PC-9 (cell line): ENCODE measurements at regions not wholly inside any gene's neighbourhood (a gene's known extent, or its start where the extent isn't known, plus 50 kb on each side); places are given as distances from the start of the nearest gene placed in this dataset.

Experiments used
- EZH2 ChIP-seq: fragments of 200-600 bp; sonication (generic); IDR thresholded peaks from 2 replicates; pipeline ENCODE4 v1.8.0; 2017; ENCODE audit warnings: antibody characterized with exemption, low read depth
- TF ChIP-seq, protein P1 (sequence below): fragments of 200-600 bp; sonication (generic); conservative IDR thresholded peaks from 2 replicates; pipeline ENCODE4 v1.6.1; 2017; ENCODE audit warnings: mixed run types, antibody characterized with exemption, mild to moderate bottlenecking, moderate library complexity

GRCh38 chr22:48581796-48582469 lies 1245.7 kb downstream of the BRD1 start:
- TF ChIP-seq, protein P1, sequence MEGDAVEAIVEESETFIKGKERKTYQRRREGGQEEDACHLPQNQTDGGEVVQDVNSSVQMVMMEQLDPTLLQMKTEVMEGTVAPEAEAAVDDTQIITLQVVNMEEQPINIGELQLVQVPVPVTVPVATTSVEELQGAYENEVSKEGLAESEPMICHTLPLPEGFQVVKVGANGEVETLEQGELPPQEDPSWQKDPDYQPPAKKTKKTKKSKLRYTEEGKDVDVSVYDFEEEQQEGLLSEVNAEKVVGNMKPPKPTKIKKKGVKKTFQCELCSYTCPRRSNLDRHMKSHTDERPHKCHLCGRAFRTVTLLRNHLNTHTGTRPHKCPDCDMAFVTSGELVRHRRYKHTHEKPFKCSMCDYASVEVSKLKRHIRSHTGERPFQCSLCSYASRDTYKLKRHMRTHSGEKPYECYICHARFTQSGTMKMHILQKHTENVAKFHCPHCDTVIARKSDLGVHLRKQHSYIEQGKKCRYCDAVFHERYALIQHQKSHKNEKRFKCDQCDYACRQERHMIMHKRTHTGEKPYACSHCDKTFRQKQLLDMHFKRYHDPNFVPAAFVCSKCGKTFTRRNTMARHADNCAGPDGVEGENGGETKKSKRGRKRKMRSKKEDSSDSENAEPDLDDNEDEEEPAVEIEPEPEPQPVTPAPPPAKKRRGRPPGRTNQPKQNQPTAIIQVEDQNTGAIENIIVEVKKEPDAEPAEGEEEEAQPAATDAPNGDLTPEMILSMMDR, result no peak
- TF ChIP-seq EZH2, result no peak
